Bronchial epithelial cell (primary cell): ENCODE measurements at regions not wholly inside any gene's neighbourhood (a gene's known extent, or its start where the extent isn't known, plus 50 kb on each side); places are given as distances from the start of the nearest gene placed in this dataset.

ENCODE experiments used
- DNase-seq: peaks from one replicate; pipeline ENCODE4 v3.0.0-alpha.2; 2010; ENCODE audit warnings: low read depth
- FAIRE-seq: peaks from 2 replicates; lab custom pipeline; 2011; peaks lifted over from hg19 to GRCh38; lab: Jason Lieb, UNC
- H3K27me3 ChIP-seq: 2 replicates; pipeline ENCODE4 v1.5.1; 2011; ENCODE audit warnings: low read length; ENCODE audit not compliant: control insufficient read depth, insufficient read depth
- H3K36me3 ChIP-seq: 2 replicates; pipeline ENCODE4 v1.5.1; 2011; ENCODE audit warnings: low read length; ENCODE audit not compliant: control insufficient read depth, insufficient read depth
- H3K4me3 ChIP-seq: 2 replicates; pipeline ENCODE4 v1.5.1; 2011; ENCODE audit warnings: mild to moderate bottlenecking, low read depth, low read length, control low read depth
- TF ChIP-seq, protein P1 (sequence below): IDR thresholded peaks from 2 replicates; pipeline ENCODE4 v1.5.1; 2011; ENCODE audit warnings: mild to moderate bottlenecking, moderate library complexity, low read length, control low read depth, inconsistent platforms; ENCODE audit not compliant: insufficient read depth, severe bottlenecking

DNA sequence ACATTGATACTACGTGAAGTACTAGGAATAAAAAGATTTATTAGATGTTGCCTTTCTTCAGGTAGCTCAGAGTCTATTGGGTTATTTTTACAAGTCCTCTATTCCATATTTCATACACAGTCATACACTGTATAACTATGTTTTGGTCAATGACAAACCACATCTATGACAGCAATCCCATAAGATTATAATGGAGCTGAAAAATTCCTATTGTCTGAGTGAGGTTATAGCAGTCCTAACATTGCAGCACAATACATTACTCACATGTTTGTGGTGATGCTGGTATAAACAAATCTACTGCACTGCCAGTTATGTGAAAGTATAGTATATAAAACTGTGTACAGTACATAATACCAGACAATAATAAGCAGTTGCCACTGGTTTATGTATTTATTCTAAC is 595.1 kb downstream of the MBD2 start:
- H3K27me3 ChIP-seq, result no peaks in the 10 kb centered on the region
- TF ChIP-seq, protein P1, sequence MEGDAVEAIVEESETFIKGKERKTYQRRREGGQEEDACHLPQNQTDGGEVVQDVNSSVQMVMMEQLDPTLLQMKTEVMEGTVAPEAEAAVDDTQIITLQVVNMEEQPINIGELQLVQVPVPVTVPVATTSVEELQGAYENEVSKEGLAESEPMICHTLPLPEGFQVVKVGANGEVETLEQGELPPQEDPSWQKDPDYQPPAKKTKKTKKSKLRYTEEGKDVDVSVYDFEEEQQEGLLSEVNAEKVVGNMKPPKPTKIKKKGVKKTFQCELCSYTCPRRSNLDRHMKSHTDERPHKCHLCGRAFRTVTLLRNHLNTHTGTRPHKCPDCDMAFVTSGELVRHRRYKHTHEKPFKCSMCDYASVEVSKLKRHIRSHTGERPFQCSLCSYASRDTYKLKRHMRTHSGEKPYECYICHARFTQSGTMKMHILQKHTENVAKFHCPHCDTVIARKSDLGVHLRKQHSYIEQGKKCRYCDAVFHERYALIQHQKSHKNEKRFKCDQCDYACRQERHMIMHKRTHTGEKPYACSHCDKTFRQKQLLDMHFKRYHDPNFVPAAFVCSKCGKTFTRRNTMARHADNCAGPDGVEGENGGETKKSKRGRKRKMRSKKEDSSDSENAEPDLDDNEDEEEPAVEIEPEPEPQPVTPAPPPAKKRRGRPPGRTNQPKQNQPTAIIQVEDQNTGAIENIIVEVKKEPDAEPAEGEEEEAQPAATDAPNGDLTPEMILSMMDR, result no peak
- H3K36me3 ChIP-seq, result no peaks in the 10 kb centered on the region
- H3K4me3 ChIP-seq, result no peak overlapping the region
- no peak for FAIRE-seq
- no peak for DNase-seq

DNA sequence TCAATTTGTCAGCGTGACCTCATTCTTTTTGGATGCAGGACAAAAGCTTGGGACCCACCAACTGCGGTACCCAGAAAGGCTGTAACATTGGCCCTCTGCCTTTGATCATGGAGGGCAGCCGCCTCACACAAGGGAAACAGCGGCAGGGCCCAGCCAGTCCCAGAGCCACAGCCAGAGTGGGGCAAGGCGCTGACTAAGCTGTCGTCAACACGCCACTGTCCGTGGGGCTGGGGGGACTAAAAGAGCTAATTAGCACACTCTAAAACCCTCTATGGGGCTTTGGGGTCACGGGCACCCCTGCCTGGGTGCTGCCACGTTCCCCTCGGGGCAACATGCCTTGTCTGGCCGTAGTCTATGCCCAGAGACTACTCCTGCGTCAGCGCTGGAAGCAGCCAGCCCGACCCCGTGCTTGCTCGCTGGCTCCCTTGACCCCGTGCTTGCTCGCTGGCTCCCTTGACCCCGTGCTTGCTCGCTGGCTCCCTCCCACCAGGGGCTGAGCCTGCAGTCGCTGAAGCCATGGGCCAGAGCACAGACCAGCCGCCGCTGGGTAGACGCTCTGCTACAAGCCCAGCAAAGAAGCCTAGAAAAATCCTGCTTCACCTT is 598.4 kb downstream of the MBD2 start:
- no peak overlapping the region for H3K4me3 ChIP-seq
- no peaks in the 10 kb centered on the region for H3K27me3 ChIP-seq
- no peak for DNase-seq
- no peak for FAIRE-seq
- no peaks in the 10 kb centered on the region for H3K36me3 ChIP-seq
- TF ChIP-seq, protein P1, result no peak

DNA sequence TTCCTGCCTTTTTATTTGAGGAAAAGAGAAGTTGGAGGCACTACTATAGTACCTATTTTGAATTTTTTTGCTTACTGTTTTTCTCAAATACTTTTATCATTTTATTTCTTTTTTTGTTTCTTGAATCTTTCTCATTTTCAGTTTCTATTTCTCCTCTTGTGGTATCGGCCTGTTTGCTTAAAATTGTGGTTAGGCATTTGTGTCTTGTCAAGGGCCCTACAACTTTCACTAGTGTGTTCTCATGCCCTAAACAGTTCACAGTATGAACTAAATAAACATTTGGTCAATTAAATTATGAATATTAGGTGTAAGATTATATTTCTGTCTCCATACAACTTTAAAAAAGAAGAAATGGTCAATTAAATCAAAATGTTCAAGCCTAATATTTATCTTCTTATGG is 613.5 kb downstream of the MBD2 start:
- Histone ChIP-seq H3K4me3 (no peak overlapping the region), H3K36me3 (no peaks in the 10 kb centered on the region), H3K27me3 (no peaks in the 10 kb centered on the region)
- TF ChIP-seq, protein P1, result no peak
- no peak for FAIRE-seq
- DNase-seq, result no peak

DNA sequence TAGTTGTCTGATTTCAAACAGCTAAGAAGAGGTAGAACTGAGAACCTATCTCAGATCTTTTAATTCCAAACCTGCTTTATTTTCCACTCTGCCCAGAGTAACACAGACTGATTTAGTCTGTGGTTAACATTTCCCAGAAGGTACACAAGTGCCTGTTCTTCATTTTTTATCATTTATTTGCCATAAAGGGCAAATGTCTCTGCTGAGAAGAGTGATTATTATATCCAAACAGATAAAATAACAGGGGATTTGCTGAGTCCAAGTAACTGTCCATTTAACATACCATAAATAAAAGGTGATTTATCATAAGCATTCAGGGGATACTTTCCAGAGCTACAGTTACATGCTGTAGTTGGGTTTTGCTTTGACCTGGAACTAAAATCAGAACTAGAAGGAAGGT is 617.7 kb downstream of the MBD2 start:
- FAIRE-seq, result no peak
- Histone ChIP-seq H3K4me3 (no peak overlapping the region), H3K27me3 (no peaks in the 10 kb centered on the region), H3K36me3 (no peaks in the 10 kb centered on the region)
- no peak for DNase-seq
- TF ChIP-seq, protein P1, result no peak

DNA sequence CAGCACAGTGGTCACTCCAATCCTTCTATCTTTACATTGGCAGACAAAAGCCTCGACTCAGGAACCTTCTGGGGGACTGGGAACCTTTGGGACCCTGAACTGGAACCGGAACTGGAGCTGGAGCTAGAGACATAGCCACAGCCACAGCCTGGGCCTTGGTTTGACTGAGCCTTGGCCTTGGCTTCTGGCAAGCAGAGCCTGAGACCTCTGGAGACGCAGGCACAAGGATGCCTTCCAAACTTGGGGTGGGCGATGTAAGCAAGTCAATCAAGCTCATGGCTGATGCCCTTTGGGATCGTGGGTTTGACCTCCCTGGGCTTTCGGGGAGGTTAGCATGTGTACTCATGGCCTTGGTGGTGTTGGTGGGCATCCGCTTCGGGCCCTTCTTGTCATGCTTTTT is 619.3 kb downstream of the MBD2 start:
- TF ChIP-seq, protein P1, result no peak
- FAIRE-seq (no peak), DNase-seq (no peak)
- Histone ChIP-seq H3K27me3 (no peaks in the 10 kb centered on the region), H3K36me3 (no peaks in the 10 kb centered on the region), H3K4me3 (no peak overlapping the region)

DNA sequence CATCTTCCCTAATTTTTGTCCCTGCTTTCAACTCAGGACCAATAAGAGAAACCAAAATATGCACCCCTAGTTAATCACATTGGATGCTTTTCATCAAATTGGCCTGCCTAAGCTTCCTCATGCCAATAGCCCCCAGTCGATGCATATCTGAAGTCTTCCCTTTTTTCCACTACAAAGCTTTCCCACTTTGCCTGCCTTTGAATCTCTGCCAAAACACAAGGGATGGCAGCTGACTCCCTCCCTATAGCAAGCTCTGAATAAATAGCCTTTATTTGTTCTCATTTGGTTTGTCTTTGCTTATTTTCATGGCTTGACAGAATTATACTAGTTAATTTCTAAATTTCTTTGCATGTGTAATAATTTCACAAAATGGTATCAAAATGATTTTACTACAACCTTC is 621.2 kb downstream of the MBD2 start:
- DNase-seq (no peak), FAIRE-seq (no peak)
- H3K4me3 ChIP-seq, result no peak overlapping the region
- TF ChIP-seq, protein P1, result no peak
- no peaks in the 10 kb centered on the region for H3K27me3 ChIP-seq
- no peaks in the 10 kb centered on the region for H3K36me3 ChIP-seq
